ENCODE measurements at regions not wholly inside any gene's neighbourhood (a gene's known extent, or its start where the extent isn't known, plus 50 kb on each side); places are given as distances from the start of the nearest gene placed in this dataset.

- TF ChIP-seq USF1 (IDR thresholded peaks at IDR 0.05) (no peak), TAF1 (IDR thresholded peaks at IDR 0.05; ENCODE audit: low read depth) (no peak), EGR1 (IDR thresholded peaks at IDR 0.05) (no peak), NFIC (IDR thresholded peaks at IDR 0.05) (no peak), TEAD4 (IDR thresholded peaks at IDR 0.05) (no peak), TCF12 (IDR thresholded peaks at IDR 0.05; ENCODE audit: low read depth) (no peak), ZBTB7A (IDR thresholded peaks at IDR 0.05; ENCODE audit: low read depth) (no peak), RAD21 (IDR thresholded peaks at IDR 0.05; ENCODE audit: low read depth) (no peak)
These were observed 738.1 kb downstream of the ADGRL2 start for GRCh38 chr1:82538876-82539275.

- TF ChIP-seq RAD21 (IDR thresholded peaks at IDR 0.05; ENCODE audit: low read depth) (no peak), ZBTB7A (IDR thresholded peaks at IDR 0.05; ENCODE audit: low read depth) (no peak), EGR1 (IDR thresholded peaks at IDR 0.05) (no peak), CREB1 (IDR thresholded peaks at IDR 0.05; ENCODE audit: low read depth) (no peak), MAX (IDR thresholded peaks at IDR 0.05) (no peak), TEAD4 (IDR thresholded peaks at IDR 0.05) (peak; percentile 66), TCF12 (IDR thresholded peaks at IDR 0.05; ENCODE audit: low read depth) (no peak), YY1 (IDR thresholded peaks at IDR 0.05; ENCODE audit: low read depth) (no peak), NFIC (IDR thresholded peaks at IDR 0.05) (peak; percentile 45; the same call in 1 of the 2 replicates), REST (IDR thresholded peaks at IDR 0.05; ENCODE audit: low read depth) (no peak)
These were observed 734.3 kb downstream of the ADGRL2 start for GRCh38 chr1:82534996-82535395.

- no peak for TF ChIP-seq TAF1 (IDR thresholded peaks at IDR 0.05; ENCODE audit: low read depth)
- no peak for TF ChIP-seq RAD21 (IDR thresholded peaks at IDR 0.05; ENCODE audit: low read depth)
- no peak for TF ChIP-seq TCF12 (IDR thresholded peaks at IDR 0.05; ENCODE audit: low read depth)
- no peak for TF ChIP-seq EP300 (IDR thresholded peaks at IDR 0.05; ENCODE audit: borderline replicate concordance)
- TF ChIP-seq ZBTB7A (IDR thresholded peaks at IDR 0.05; ENCODE audit: low read depth), result no peak
- TF ChIP-seq CEBPB (IDR thresholded peaks at IDR 0.05), result no peak
- no peak for TF ChIP-seq YY1 (IDR thresholded peaks at IDR 0.05; ENCODE audit: low read depth)
- no peak for TF ChIP-seq NFIC (IDR thresholded peaks at IDR 0.05)
- TF ChIP-seq MAX (IDR thresholded peaks at IDR 0.05), result no peak
- TF ChIP-seq REST (IDR thresholded peaks at IDR 0.05; ENCODE audit: low read depth), result no peak
- TF ChIP-seq USF1 (IDR thresholded peaks at IDR 0.05), result no peak
- no peak for TF ChIP-seq CREB1 (IDR thresholded peaks at IDR 0.05; ENCODE audit: low read depth)
- no peak for TF ChIP-seq EGR1 (IDR thresholded peaks at IDR 0.05)
These were observed 724.6 kb downstream of the ADGRL2 start for GRCh38 chr1:82525378-82525777.

- TF ChIP-seq YY1 (IDR thresholded peaks at IDR 0.05; ENCODE audit: low read depth) (no peak), REST (IDR thresholded peaks at IDR 0.05; ENCODE audit: low read depth) (no peak), MAX (IDR thresholded peaks at IDR 0.05) (no peak)
These were observed 719.9 kb downstream of the ADGRL2 start for GRCh38 chr1:82520611-82521010.

GRCh38 chr1:82517586-82517985 lies 716.9 kb downstream of the ADGRL2 start:
- TF ChIP-seq YY1 (IDR thresholded peaks at IDR 0.05; ENCODE audit: low read depth) (no peak), TAF1 (IDR thresholded peaks at IDR 0.05; ENCODE audit: low read depth) (no peak), RAD21 (IDR thresholded peaks at IDR 0.05; ENCODE audit: low read depth) (no peak), CEBPB (IDR thresholded peaks at IDR 0.05) (no peak), TCF12 (IDR thresholded peaks at IDR 0.05; ENCODE audit: low read depth) (no peak), FOXM1 (IDR thresholded peaks at IDR 0.05; ENCODE audit: borderline replicate concordance, low read depth) (no peak)

All from Ishikawa (cell line).